ENCODE measurements at regions not wholly inside any gene's neighbourhood (a gene's known extent, or its start where the extent isn't known, plus 50 kb on each side); places are given as distances from the start of the nearest gene placed in this dataset.
"Not testable (repeated sequence)": the region's sequence is repeated elsewhere in the genome, so short reads cannot be mapped to it uniquely, and the experiment has no call there.

DNA sequence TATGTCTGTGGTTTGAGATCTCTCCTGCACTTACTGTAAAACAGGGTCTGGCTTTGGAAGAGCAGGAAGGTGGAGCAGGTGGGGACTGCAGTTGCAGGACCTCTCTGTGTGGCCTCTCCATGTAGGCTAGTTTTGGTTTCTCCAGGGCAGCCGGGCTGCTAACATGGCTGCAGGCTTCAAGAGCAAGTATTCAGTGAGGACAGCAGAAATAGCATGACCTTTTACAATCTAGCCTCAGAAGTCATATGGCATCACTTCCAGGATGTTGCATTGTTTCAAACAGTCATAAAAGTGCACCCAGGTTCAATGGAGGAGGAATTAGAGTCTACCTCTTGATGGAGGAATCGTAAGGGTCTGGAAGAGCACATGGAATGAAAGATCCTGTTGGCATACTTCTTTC, 728.7 kb downstream of the NTRK3 start:
- DNase-seq = no peak

- DNase-seq = no peak
Observed at GRCh38 chr15:87527416-87527815, 729.1 kb downstream of the NTRK3 start.

DNA sequence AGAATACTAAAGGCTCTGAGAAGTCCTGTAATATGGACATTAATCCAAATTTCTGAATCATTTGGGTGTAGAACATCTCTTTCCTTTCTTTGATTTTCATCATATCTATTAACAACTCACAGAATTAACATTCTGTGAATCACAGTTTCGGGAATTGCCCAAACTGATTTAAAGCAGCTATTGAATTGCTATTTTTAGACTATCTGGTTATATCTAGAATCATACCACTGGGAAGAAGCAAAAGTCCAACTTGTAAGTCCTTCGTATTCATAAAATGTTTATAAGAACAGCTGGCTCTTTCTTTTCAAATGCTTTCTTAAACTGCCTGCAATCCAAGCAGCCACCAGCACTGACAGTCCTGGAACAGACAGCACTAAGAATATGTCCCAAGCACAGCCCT, 733.0 kb downstream of the NTRK3 start:
- no peak for DNase-seq

DNA sequence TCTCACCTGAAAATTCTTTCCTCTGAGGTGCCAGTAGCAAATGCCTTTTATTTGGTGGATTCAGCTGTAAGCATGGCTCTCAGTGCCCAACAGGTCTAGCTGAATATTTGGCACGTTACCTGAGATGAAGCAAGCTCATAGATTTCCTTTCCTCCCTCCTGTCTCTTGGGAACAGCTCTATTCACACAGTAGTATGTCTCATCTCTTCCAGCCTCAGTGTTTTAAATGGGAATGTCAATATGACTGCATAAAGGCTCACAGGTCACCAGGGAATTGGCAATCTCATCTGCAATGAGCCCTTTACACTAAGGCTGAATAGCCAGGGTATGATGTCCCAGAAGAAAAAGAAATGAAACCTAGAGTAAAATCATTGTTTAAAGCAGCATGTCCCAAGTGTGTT, 733.5 kb downstream of the NTRK3 start:
- DNase-seq = no peak

GRCh38 chr15:87518957-87519356, 737.6 kb downstream of the NTRK3 start:
- DNase-seq = no peak

GRCh38 chr15:87508086-87508485, 748.5 kb downstream of the NTRK3 start:
- no peak for DNase-seq

DNA sequence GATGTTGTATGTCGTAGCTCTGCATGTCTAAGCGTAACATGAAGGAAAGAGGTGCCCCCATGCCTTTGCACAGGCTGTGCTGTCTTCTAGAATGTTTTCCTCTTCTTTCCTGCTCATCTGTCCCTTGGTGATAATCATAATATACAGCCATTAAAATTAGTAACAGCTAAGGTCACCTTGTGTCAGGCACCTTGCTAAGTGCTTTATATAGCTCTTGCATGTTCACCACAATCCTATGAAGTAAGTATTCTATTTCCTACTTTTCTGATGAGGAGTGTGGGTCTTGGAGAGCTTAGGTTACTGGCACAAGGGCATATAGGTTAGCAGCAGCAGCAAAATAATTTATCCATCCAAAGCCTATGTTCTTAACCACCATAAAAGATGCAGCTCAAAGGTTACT, 754.4 kb downstream of the NTRK3 start:
- no peak for DNase-seq

- DNase-seq = no peak
Observed at GRCh38 chr15:87500240-87500639, 756.3 kb downstream of the NTRK3 start.

GRCh38 chr15:87498560-87498959, 758.0 kb downstream of the NTRK3 start:
- DNase-seq = no peak

- no peak for DNase-seq
Observed at GRCh38 chr15:87496795-87497194, 759.7 kb downstream of the NTRK3 start.

- no peak for DNase-seq
Observed at GRCh38 chr15:87496109-87496508, 760.4 kb downstream of the NTRK3 start.

DNA sequence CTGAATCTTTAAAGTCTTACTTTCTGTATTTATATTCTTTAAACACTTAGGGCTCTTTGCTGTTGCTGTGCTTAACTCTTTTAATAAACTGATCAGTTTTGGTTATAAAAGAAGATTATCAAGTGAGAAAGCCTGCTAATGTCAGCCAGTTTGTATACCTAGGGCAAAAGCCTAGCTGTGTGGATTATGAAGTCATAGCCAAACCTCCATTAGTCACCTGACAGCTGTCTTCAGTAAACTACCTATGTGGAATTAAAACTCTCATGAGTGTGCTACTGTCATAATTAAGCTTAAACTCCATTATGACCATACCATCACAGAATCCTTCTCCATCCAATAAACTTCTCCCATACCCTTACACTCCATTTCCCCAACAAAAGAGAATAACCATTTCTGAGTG, 762.7 kb downstream of the NTRK3 start:
- no peak for DNase-seq

DNA sequence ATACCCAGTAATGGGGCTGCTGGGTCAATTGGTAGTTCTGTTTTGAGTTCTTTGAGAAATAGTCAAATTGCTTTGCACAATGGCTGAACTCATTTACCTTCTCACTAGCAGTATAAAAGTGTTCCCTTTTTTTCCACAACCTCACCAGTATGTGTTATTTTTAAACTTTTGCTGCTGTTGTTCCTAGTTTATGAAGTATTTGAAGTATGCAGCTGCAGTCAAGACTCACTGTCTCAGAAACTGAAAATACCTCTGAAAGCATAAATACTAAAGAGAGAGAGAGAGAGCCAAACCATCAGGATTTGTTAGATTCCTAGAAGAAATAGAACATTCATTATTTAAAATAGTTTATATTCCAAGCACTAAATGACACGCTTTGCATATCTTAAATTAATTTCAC, 764.2 kb downstream of the NTRK3 start:
- DNase-seq = no peak

GRCh38 chr15:87490666-87491065, 765.9 kb downstream of the NTRK3 start:
- DNase-seq = no peak

DNA sequence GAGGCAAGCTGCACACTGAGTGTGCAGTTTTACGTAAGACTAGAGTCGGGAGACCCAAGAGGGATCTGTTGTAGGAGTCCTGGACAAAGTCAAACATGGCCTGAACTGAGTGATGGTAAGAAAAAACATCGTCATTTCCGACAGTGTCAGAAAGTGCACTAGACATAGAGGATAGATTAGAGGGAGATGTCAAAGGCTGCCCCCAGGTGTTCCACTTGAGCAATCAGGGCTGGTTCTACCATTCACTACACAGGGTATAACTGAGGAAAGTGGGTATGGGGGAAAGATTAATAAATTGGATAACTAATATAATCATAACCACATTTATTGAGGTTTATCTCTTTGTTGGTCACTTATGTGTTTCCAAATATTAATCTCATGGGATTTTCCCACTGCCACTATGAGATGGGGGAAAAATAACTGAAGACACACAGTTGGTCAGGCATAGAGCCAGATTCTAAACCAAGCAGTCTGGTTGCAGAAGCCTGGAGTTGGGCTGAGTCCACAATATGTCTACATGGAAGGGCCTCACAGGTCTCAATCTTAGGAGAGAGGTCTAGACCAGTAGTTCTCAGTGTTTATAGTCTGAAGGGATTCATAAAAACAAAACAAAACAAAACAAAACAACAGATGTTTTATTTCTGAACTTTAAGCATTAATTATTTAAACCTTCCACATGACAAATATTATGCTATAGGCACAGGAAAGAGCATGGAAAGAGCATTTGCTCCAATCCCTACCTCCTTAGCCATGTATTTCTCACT, 766.5 kb downstream of the NTRK3 start:
- no peak for DNase-seq

- DNase-seq = no peak
Observed at GRCh38 chr15:87489456-87489855, 767.1 kb downstream of the NTRK3 start.

- no peak for DNase-seq
Observed at GRCh38 chr15:87487484-87487883, 769.1 kb downstream of the NTRK3 start.

- DNase-seq = no peak
Observed at GRCh38 chr15:87483468-87483867, 773.1 kb downstream of the NTRK3 start.

DNA sequence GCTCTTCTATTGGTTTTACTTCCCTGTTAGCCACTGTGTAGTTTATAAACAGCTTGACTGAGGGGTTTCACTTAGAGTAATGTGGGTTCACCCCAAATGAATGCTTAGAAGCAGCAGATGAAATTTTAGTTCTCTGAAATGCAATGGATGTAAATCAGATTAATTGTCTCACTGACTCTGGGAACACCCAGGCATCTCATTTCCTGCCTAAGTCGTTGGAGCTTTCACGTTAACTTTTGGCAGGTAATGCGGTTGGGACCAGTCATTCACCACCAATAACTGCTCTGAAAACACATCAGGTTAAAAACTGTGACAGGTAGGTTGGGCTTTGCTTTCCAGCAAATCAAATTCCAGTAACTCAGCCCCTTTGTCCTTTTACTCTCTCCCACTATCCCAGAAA, 775.4 kb downstream of the NTRK3 start:
- no peak for DNase-seq

GRCh38 chr15:87478687-87479072, 777.9 kb downstream of the NTRK3 start:
- no peak for DNase-seq

GRCh38 chr15:87477737-87478686, 778.5 kb downstream of the NTRK3 start:
- DNase-seq = peak; percentile 38

- no peak for DNase-seq
Observed at GRCh38 chr15:87477026-87477425, 779.5 kb downstream of the NTRK3 start.

- DNase-seq = no peak
Observed at GRCh38 chr15:87470923-87471322, 785.6 kb downstream of the NTRK3 start.

GRCh38 chr15:87463956-87464355, 792.6 kb downstream of the NTRK3 start:
- not testable (repeated sequence) for DNase-seq
